ENCODE measurements at regions not wholly inside any gene's neighbourhood (a gene's known extent, or its start where the extent isn't known, plus 50 kb on each side); places are given as distances from the start of the nearest gene placed in this dataset.

DNA sequence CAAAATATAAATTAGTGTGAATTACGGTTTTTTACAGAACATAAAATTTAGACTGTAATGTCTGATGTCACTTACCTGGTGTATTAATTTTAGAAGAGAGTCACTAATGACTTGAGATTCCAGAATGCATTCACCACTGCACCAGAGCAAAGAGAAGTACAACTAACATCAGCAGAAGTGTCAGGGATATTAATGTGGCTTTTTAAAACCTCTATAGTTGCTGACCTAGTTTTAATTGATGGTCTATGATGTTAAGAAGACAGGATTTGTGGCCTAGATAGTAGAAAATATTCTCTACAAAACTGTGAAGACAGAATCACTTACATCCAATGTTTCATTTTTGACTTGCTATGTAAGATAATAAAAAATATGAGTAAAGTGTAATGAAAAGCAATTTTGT lies 1181.6 kb downstream of the RAPGEF2 start:
- TF ChIP-seq CHD1 (IDR thresholded peaks at IDR 0.05; ENCODE audit: low read depth, low read length) (no peak), BACH1 (IDR thresholded peaks at IDR 0.05; ENCODE audit: low read length) (no peak)
- TF ChIP-seq, protein P1, sequence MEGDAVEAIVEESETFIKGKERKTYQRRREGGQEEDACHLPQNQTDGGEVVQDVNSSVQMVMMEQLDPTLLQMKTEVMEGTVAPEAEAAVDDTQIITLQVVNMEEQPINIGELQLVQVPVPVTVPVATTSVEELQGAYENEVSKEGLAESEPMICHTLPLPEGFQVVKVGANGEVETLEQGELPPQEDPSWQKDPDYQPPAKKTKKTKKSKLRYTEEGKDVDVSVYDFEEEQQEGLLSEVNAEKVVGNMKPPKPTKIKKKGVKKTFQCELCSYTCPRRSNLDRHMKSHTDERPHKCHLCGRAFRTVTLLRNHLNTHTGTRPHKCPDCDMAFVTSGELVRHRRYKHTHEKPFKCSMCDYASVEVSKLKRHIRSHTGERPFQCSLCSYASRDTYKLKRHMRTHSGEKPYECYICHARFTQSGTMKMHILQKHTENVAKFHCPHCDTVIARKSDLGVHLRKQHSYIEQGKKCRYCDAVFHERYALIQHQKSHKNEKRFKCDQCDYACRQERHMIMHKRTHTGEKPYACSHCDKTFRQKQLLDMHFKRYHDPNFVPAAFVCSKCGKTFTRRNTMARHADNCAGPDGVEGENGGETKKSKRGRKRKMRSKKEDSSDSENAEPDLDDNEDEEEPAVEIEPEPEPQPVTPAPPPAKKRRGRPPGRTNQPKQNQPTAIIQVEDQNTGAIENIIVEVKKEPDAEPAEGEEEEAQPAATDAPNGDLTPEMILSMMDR (IDR thresholded peaks at IDR 0.05; ENCODE audit: control extremely low read depth in 1 of 3, insufficient read depth in 1 of 3, low read depth in 1 of 3, low read length in 3 of 3), result no peak

Data from H1 (cell line).